Erythroblast (primary cell): ENCODE measurements at regions not wholly inside any gene's neighbourhood (a gene's known extent, or its start where the extent isn't known, plus 50 kb on each side); places are given as distances from the start of the nearest gene placed in this dataset.
"Not testable (repeated sequence)": the region's sequence is repeated elsewhere in the genome, so short reads cannot be mapped to it uniquely, and the experiment has no call there.

Experiments used
- DNase-seq, 2 experiments: peaks; one replicate each; lab custom pipeline; 2025; lab: John Stamatoyannopoulos, UW
- GATA1 ChIP-seq: IDR thresholded peaks from 2 replicates; pipeline ENCODE4 v1.6.1; 2011; ENCODE audit warnings: low read depth, mild to moderate bottlenecking, control low read depth, low read length, moderate library complexity
- POLR2A ChIP-seq: IDR thresholded peaks from 2 replicates; pipeline ENCODE4 v1.6.1; 2011; ENCODE audit warnings: mild to moderate bottlenecking, low read length

DNA sequence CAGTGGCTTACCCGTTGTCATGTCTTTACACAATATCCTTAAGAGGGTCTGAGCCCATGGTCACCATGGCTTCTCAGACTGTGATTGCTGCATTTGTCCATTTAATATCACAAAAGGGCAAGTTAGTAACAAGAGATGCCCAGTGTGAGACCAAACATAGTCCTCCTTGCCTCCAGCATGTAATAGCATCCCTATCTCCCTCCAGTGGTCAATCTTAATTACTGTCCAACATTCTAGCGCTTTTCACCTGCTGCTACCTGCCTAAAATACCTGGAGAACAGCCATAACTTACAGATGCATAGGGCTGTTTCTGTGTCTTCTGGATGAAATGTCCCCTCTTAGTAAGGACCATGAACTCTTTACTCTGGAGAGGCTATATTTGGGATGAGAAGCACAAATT lies 267.2 kb upstream of the DAB2 start:
- DNase-seq = no peak
- TF ChIP-seq GATA1 = no peak
- TF ChIP-seq POLR2A = no peak

DNA sequence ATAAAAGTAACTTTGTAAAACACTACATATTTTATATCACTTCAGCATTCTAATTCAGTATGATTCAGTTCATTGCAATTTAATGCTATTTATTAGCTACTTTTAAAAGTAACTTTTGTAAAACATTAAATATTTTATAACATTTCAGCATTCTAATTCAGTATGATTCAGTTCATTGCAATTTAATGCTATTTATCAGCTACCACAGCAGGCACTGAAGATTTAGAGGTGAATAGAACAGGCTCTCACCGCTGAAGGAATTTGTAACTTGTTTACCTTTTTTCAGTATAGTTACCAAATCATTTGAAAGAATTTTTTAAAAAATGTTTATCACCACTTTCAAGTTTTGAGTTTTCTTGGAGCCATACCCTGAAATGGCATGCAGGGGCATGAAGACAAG lies 266.4 kb upstream of the DAB2 start:
- DNase-seq = no peak
- TF ChIP-seq POLR2A (no peak), GATA1 (no peak)

DNA sequence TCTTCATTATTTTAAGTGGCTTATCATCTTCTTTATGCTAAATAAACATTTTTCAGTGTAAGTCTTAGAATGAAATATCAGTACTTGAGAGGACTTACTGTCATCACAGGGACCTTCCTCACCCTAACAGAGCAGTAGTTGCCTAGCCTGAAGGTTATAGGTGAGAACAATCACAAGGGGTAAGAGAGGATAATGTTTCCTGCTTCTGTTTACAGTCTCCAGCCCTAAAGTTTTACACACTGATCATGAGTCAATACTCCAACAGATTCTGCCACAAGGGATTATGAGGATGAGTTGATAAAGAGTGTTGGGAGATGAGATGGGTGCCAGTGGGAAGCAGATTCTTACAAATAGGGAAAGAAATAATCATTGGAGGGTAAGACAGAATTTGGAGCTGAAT lies 265.1 kb upstream of the DAB2 start:
- no peak for DNase-seq
- TF ChIP-seq POLR2A = no peak
- TF ChIP-seq GATA1 = no peak

DNA sequence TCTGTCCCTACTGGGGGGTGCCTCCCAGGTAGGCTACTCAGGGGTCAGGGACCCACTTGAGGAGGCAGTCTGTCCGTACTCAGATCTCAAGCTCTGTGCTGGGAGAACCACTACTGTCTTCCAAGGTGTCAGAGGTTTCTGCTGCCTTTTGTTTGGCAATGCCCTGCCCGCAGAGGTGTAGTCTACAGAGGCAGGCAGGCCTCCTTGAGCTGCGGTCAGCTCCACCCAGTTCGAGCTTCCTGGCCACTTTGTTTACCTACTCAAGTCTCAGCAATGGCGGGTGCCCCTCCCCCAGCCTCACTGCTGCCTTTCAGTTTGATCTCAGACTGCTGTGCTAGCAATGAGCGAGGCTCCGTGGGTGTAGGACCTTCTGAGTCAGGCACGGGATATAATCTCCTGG lies 263.1 kb upstream of the DAB2 start:
- DNase-seq = not testable (repeated sequence)

DNA sequence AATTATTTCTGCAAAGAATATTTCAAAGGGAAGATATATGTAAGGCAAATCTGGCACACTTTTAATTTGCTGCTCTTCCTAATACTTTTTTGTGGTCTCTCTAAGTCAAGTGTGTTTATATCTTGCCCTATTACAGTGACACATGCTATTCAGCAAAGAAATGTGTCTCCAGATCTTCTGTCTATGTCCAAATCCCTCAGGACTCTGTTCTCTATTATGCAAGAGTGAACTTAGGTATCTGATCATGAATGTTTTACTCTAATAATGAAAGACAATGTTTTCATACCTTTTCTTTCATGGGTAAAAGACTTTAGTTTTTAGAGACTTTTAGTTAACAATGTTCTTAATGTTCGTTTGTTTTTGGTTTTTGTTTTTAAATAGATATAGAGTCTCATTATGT lies 255.4 kb upstream of the DAB2 start:
- no peak for DNase-seq
- TF ChIP-seq GATA1 = no peak
- no peak for TF ChIP-seq POLR2A

DNA sequence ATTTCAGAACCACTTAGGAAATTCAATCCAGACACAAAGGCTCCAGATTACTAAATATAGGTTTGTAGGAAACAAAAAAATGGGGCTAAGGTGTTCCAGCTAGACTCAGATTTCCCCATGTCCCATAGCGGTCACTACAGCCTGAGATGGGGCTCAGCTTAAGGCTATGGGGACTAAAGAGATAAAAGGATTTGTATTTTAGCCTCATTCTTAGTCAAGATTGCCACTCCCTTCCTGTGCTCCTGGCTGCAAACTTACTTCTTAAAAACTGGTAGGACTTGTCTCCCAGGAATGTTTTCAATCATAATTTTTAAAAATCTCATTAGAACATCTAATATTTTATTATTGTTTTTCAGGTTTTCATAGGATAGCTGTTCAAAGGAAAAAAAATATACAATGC lies 253.8 kb upstream of the DAB2 start:
- no peak for DNase-seq
- TF ChIP-seq POLR2A (no peak), GATA1 (no peak)

DNA sequence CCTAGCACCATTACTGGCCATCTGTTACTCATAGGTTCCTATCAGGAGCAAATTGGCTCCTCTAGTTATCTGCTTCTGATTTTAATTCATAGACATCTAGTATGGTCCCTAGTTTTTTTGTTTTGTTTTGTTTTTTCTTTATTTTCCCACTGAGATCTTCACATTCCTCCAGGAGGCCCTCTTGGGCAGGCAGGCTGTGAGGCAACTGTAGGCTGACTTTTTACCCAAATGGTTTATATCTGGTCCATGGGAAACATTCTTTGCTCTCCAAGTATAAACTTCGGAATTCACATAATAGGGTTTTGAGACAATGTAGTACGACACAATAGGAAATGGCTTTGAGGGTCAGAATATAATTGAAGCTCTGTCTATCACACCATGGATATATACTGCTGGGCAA lies 250.9 kb upstream of the DAB2 start:
- no peak for DNase-seq
- TF ChIP-seq GATA1 (no peak), POLR2A (no peak)

DNA sequence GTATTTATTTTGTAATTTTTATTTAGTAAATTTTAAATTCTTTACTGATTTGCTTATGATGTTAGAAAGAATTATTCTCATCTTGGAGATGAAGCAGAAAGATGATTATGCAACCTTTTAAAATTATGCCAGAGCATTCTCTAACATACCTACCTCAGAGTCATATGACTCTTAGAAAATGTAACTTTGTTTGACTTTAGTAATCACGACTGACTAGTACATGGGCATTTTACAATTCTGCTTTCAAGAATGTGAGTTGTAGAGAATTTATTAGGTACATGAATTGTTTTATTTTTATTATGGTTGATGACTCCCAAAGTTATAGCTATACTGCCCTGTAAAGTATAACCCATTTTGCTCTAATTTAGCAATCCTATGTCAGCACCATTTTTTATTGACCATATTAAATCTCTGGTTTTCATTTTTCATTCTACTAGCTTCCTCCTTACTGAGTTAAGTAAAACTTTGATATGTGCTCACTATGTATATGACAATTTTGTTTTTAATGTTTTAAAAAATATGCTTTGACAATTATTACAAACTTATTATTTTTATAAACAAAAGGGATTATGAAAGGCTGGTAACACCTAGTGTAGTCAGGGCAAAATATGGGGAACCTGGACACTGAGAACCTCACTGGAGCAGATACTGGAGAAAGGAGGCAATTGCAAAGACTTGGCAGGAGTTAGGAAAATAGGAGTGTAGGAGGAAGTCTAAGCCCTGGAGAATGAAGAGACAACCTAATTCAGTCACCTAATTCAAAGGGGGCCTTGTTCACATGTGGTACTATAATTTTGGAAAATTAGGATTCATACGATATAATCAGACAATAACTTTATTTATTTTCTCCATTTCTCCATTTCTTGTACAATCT lies 249.7 kb upstream of the DAB2 start:
- no peak for DNase-seq
- TF ChIP-seq GATA1 (no peak), POLR2A (no peak)

DNA sequence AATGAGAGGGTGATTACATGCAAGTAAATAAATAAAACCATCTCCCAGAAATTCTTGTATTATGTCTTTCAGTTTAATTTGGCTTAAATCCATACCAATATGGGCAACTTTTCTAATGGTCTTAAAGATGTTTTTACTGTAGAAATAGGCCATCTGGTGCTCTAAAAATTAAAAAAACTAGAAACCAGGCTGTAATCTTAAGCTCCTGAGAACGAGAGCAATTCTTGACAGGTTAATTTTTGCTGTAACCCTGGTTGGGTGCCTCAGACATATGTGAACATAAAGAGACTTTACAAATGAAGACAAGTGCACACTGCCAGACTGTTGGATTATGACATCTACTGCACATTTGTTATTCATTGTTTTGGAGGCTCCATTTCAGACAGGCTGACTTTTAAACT lies 246.8 kb upstream of the DAB2 start:
- TF ChIP-seq POLR2A (no peak), GATA1 (no peak)
- no peak for DNase-seq

DNA sequence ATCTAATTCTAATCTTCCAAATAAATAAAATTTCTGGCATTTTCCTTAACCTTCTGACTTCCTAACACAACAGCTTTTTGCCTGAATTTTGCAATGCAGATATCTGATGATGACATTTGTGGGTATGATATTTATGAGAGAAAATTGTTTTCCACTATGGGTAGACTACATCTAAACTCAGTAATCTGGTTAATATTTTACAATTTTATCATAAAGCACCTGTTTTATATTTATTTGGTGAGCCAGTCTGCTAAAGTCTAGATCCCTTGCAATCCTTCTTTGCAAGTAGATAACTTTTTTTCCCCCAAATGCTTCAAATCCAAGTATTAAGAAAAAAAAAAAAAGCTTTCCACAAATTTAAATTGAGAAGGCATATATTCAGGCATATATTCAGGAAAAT lies 246.2 kb upstream of the DAB2 start:
- no peak for DNase-seq
- TF ChIP-seq GATA1 (no peak), POLR2A (no peak)

DNA sequence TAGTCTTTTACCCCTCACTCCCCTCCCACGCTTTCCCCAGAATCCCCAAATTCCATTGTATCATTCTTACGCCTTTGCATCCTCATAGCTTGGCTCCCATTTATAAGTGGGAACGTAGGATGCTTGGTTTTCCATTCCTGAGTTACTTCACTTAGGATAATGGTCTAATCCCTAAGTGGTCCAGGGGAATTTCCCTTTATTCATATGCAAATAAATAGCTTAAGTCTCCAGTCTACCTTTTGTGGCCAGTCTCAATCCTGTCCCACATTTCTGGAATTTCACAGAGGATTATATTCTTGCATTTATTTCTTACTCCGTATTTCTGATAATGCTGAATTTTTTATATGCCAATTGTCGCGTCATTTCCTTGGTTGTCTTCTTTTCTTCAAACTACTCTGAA lies 245.6 kb upstream of the DAB2 start:
- TF ChIP-seq GATA1 = no peak
- TF ChIP-seq POLR2A = no peak
- no peak for DNase-seq

DNA sequence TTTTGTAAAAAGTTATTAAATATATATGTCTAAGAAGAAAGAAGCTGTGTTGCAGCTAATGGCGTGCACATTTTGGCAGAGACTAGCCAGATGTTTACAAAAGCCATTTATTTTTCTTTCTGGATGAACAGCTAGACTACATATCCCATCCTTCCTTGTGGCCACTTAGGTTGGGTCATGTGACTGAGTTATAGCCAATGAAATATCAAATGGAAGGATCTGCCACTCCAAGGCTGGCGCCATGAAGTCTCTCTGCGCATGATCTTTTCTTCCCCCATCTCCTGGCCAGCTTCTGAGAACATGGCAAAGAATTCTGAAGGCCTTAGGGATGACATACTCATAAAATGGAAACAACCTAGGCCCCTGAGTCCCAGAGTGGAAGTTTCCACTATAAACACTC lies 244.2 kb upstream of the DAB2 start:
- TF ChIP-seq GATA1 (no peak), POLR2A (no peak)
- no peak for DNase-seq

DNA sequence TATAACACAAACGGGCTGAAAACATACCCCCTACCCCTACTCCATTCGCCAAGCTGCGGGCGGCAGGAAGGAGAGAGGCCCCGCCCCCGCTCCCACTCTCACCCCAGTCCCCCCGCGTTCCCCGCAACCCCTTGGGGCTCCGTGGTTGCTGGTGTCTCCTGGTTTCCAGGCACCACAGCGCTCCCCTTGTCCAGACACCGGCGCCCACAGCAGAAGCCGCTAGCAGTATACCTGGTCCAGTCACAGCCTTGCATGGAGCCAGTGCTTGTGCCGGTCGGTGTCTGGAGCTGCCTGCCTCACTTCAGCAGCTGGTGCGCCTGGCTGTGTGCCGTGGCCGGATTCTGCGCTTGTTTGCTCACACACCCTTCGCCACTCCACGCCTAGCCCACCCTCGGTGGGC lies 240.5 kb upstream of the DAB2 start:
- no peak for TF ChIP-seq POLR2A
- TF ChIP-seq GATA1 = no peak
- no peak for DNase-seq

DNA sequence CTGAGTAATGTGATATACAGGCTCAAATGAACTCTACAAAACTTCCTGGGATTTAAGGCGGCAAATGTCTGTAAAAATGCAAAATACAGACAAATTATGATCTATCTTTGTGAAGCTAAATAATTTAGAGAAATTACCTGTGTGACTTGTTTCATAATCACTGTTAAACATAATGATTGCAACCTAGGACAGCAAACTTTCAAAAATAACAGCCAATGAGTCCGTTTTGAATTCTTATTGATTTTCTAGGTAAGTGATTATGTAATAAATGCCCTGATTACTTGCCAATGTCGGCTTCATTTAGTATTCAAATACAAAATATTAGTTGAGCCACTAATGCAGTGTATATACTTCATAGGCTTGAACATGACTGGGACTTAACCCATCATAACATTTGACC lies 238.2 kb upstream of the DAB2 start:
- TF ChIP-seq POLR2A (no peak), GATA1 (no peak)
- DNase-seq = no peak
